ENCODE measurements at regions not wholly inside any gene's neighbourhood (a gene's known extent, or its start where the extent isn't known, plus 50 kb on each side); places are given as distances from the start of the nearest gene placed in this dataset.

GRCh38 chr5:159422910-159423309 lies 92.6 kb upstream of the IL12B start:
- no peak for DNase-seq

GRCh38 chr5:159424123-159424522 lies 93.8 kb upstream of the IL12B start:
- no peak for DNase-seq

GRCh38 chr5:159426694-159427093 lies 96.4 kb upstream of the IL12B start:
- DNase-seq: no peak

DNA sequence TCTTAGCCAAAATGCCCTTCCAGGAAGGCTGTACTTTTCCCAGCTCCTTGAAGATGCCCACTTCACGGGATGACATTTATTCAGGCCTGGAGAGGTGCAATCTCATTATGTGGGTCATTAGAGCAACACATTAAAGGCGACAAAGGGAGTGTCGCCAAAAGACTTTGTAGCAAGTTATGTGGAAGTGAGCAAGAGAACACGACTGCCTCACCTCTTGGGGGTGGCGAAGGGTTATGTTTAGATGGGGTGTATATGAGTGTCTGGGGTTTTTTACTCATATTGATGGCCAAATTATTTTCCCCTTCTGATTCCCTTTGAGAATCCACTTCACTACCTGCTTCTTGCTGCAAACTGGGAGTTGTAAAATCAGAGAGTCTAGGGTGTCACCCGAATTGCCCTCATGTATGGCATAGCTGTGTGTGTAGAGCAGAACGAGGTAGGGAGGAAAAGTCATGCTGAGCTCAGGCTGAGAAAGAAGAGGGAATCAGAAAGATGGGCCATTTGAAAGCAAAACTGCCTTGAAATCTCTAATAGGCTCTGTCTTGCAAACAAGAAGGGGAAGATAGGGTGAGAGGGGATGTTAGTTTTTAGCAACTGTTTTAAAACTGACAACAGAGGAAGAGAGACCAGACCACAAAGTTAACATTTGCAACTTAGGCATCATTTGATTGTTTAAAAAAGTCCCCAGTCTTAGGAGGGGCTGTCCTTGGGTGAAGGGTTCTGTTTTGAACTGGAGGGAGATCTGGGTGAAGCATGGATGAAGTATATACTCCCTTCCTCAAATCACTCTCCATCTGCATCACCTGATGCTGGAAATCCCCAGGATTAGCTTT lies 97.1 kb upstream of the IL12B start:
- no peak for DNase-seq

- DNase-seq: no peak
These were observed 100.2 kb upstream of the IL12B start for GRCh38 chr5:159430361-159431012.

- DNase-seq: no peak
These were observed 105.6 kb upstream of the IL12B start for GRCh38 chr5:159435855-159436254.

- DNase-seq: no peak
These were observed 107.8 kb upstream of the IL12B start for GRCh38 chr5:159438092-159438491.

- no peak for DNase-seq
These were observed 108.7 kb upstream of the IL12B start for GRCh38 chr5:159439002-159439401.

DNA sequence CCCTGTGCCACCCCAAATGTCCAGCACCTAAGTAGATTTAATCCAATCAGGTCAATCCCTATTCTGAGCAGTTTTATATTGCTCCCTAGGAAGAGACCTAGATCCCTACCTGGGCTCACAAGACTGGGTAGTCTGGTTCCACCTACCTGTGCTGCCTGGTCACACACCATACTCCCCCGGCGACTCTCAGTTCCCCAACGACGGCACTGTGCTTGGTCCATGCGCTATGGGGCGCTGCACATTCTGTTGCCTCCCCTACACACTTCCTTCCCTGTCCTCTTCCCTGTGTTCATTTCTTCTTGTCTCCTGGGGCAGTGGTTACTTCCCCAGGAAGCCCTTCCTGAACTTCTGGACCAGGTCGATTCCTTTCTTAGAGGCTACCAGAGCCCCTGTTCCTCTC lies 109.9 kb upstream of the IL12B start:
- DNase-seq: no peak

- DNase-seq: no peak
These were observed 110.7 kb upstream of the IL12B start for GRCh38 chr5:159440968-159441367.

DNA sequence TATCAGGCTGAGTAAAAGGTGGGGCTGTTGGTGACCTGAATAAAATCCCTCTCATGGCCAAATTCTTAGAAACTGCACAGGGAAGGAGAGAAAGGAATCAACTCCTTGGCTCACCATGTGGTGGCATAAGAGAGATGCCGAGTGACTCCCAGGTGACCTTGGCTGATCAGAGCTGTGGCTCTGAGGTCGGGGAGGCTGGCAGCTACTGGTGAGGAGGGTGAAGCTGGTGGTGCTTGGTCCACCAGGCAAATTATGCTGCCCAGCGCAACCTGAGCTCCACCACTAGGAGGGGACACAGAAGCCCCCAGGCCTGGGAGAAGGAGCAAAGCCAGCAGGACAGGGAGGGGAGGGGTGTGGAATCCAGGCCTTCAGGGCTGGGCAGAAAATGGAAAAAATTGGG lies 111.2 kb upstream of the IL12B start:
- no peak for DNase-seq

GRCh38 chr5:159442206-159442850 lies 112.0 kb upstream of the IL12B start:
- DNase-seq: no peak

GRCh38 chr5:159444441-159445082 lies 114.3 kb upstream of the IL12B start:
- no peak for DNase-seq

DNA sequence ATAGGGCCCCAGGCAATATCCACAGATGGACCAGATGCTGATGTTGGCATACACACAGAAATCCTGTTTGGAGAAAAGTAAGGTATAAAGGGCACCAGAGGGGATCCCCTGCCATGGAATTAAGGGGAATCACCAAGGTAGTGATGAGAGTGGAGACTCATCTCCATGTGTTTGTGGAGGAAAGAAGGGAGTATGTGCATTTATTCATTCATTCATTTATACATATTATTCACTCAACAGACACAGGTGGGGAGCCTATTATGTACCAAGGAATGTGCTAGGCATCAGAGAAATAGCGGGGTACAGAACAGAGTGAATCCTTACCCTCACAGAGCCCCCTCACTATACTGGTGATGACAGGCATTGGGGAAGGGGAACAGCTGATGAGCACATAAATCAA lies 116.8 kb upstream of the IL12B start:
- no peak for DNase-seq

- no peak for DNase-seq
These were observed 118.6 kb upstream of the IL12B start for GRCh38 chr5:159448841-159449407.

- DNase-seq: no peak
These were observed 119.6 kb upstream of the IL12B start for GRCh38 chr5:159449925-159450324.

- no peak for DNase-seq
These were observed 120.1 kb upstream of the IL12B start for GRCh38 chr5:159450417-159450816.

DNA sequence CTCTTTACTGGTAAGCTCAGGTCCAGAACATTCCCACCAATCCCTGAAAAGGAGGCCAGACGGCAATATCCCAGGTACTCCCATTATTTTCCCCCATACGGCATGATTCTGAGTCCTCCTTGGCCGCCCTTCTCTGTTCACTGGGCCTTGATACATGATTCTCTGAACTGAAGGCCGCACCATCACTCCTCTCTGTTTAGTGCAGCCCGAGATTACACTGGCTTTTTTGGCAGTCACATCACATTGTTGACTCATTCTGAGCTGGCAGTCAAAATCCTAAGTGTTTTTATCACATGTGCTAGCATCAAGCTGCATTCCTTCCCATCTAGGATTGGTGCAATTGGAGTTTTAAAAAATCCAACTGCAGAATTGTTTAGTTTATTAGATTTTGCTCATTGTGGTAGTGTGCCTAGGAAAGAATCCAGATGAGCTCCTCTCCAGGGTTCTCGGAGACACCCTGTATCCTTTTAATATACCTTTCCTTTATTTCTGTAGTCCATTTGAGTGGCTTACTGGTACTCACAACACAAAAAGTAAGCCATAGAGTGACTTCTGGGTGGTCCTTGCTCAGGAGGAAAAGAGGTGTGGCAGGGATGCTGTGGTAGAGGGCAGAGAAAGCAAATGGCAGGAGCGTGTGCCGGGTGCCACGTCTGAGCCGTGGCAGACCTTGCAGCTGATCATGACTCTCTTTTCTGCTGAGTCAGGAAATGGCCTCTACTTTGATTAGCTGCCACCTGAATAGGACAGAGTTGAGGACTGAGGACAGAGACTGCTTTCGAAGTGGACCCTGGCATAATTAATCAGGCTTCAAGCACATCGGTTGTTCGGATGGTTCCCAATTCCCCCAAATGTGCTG lies 121.1 kb upstream of the IL12B start:
- peak; percentile 24 for DNase-seq

- no peak for DNase-seq
These were observed 122.3 kb upstream of the IL12B start for GRCh38 chr5:159452480-159453167.

DNA sequence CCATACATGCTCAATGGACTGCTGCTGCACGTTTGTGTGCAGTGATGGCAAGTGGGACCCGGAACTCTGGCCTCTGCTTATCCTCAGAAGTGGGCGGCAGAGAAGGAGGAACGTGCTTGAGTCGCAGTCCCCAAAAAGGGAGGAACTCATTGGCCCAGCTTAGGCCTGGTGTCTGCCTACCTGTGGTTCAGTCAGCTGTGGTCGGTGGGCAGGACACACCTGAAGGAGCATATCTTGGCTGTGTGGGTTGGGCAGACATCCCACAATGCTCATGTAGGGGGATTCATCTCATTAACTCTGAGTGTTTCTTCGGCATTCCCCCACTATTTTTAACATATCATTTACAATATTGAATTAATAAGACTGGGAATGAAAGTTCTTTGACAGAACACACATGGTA lies 122.9 kb upstream of the IL12B start:
- no peak for DNase-seq

DNA sequence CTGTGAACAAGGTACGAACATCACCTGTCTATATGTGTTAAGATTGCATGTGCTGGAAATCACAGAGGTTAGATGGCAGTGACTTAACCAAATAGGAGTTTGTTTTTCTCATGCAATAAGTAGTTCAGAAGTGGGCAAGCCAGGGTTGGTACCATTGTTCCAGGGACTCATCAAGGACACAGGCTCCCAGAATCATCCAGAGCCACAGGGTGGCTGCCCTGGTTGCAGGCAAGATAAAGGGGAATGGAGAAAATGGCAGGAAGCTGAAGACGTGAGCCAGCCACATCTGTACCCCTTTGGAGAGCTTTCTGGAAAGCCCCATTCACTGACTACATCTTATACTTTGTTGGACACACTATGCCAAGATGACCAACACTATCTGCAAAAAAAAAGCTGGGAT lies 126.0 kb upstream of the IL12B start:
- DNase-seq: no peak
